Astrocyte (in vitro differentiated cells and primary cell): ENCODE measurements at regions not wholly inside any gene's neighbourhood (a gene's known extent, or its start where the extent isn't known, plus 50 kb on each side); places are given as distances from the start of the nearest gene placed in this dataset.

Experiments used
- DNase-seq: peaks from one replicate; pipeline ENCODE4 v3.0.0-alpha.2; 2010; ENCODE audit warnings: low read depth
- FAIRE-seq: peaks from 2 replicates; lab custom pipeline; 2011; peaks lifted over from hg19 to GRCh38; lab: Jason Lieb, UNC
- H2AFZ ChIP-seq: 2 replicates; pipeline ENCODE4 v1.6.0; 2012; ENCODE audit warnings: low read depth, low read length, inconsistent platforms
- H3K27ac ChIP-seq: 2 replicates; pipeline ENCODE4 v1.5.1; 2011; ENCODE audit warnings: low read depth, low read length, inconsistent platforms
- H3K27me3 ChIP-seq: 2 replicates; pipeline ENCODE4 v1.6.0; 2011; ENCODE audit warnings: low read length, inconsistent platforms; ENCODE audit not compliant: insufficient read depth
- H3K36me3 ChIP-seq: 2 replicates; pipeline ENCODE4 v1.5.1; 2011; ENCODE audit warnings: low read length, inconsistent platforms; ENCODE audit not compliant: insufficient read depth
- H3K4me1 ChIP-seq: 2 replicates; pipeline ENCODE4 v1.5.1; 2011; ENCODE audit warnings: low read length, inconsistent platforms; ENCODE audit not compliant: insufficient read depth
- H3K4me2 ChIP-seq: 2 replicates; pipeline ENCODE4 v1.6.0; 2012; ENCODE audit warnings: low read length, inconsistent platforms
- H3K4me3 ChIP-seq: 2 replicates; pipeline ENCODE4 v1.5.1; 2011; ENCODE audit warnings: low read depth, mild to moderate bottlenecking, low read length, inconsistent platforms; ENCODE audit not compliant: insufficient read depth
- H3K79me2 ChIP-seq: 2 replicates; pipeline ENCODE4 v1.6.0; 2012; ENCODE audit warnings: mild to moderate bottlenecking, low read length, inconsistent platforms; ENCODE audit not compliant: insufficient read depth
- H3K9ac ChIP-seq: 2 replicates; pipeline ENCODE4 v1.6.0; 2012; ENCODE audit warnings: mild to moderate bottlenecking, low read length, inconsistent platforms
- H3K9me3 ChIP-seq: 2 replicates; pipeline ENCODE4 v1.5.1; 2012; ENCODE audit warnings: low read depth, mild to moderate bottlenecking, low read length, inconsistent platforms; ENCODE audit not compliant: insufficient read depth
- H4K20me1 ChIP-seq: 2 replicates; pipeline ENCODE4 v1.6.0; 2012; ENCODE audit warnings: low read length, inconsistent platforms; ENCODE audit not compliant: insufficient read depth
- H3K27ac Mint-ChIP-seq: one replicate; pipeline ENCODE4 v1.8.0; 2021; ENCODE audit warnings: mild to moderate bottlenecking, mixed read lengths; ENCODE audit not compliant: unreplicated experiment
- H3K27me3 Mint-ChIP-seq: one replicate; pipeline ENCODE4 v1.8.0; 2021; ENCODE audit warnings: low read depth, mixed read lengths; ENCODE audit not compliant: unreplicated experiment
- H3K36me3 Mint-ChIP-seq: one replicate; pipeline ENCODE4 v1.8.0; 2021; ENCODE audit warnings: low read depth, mixed read lengths; ENCODE audit not compliant: unreplicated experiment
- H3K4me1 Mint-ChIP-seq: one replicate; pipeline ENCODE4 v1.8.0; 2021; ENCODE audit warnings: low read depth, mixed read lengths; ENCODE audit not compliant: unreplicated experiment
- H3K4me3 Mint-ChIP-seq: one replicate; pipeline ENCODE4 v1.8.0; 2021; ENCODE audit warnings: mild to moderate bottlenecking, moderate library complexity, mixed read lengths; ENCODE audit not compliant: unreplicated experiment
- H3K9me3 Mint-ChIP-seq: one replicate; pipeline ENCODE4 v1.8.0; 2021; ENCODE audit warnings: mild to moderate bottlenecking, mixed read lengths; ENCODE audit not compliant: unreplicated experiment
- CTCF ChIP-seq: IDR thresholded peaks from 2 replicates; pipeline ENCODE4 v1.5.1; 2011; ENCODE audit warnings: low read depth, mild to moderate bottlenecking, inconsistent platforms, low read length, moderate library complexity; ENCODE audit not compliant: insufficient read depth
- EZH2 ChIP-seq: IDR thresholded peaks from 2 replicates; pipeline ENCODE4 v1.6.1; 2012; ENCODE audit warnings: mild to moderate bottlenecking, low read length, inconsistent platforms; ENCODE audit not compliant: insufficient read depth

- peaks cover 8% of the 10 kb centered on the region for H3K27me3 Mint-ChIP-seq
- H3K36me3 Mint-ChIP-seq = no peaks in the 10 kb centered on the region
- Histone ChIP-seq H3K4me2 (no peak overlapping the region), H3K79me2 (no peaks in the 10 kb centered on the region), H3K27ac (no peak overlapping the region), H2AFZ (no peak overlapping the region), H3K27me3 (no peaks in the 10 kb centered on the region), H3K4me3 (no peak overlapping the region), H4K20me1 (no peaks in the 10 kb centered on the region), H3K9me3 (no peaks in the 10 kb centered on the region), H3K9ac (no peak overlapping the region), H3K4me1 (no peaks in the 10 kb centered on the region), H3K36me3 (no peaks in the 10 kb centered on the region)
- H3K9me3 Mint-ChIP-seq = peaks cover 14% of the 10 kb centered on the region
- no peak for DNase-seq
- FAIRE-seq = no peak
- no peak overlapping the region for H3K27ac Mint-ChIP-seq
- TF ChIP-seq EZH2 = no peak
- no peak for TF ChIP-seq CTCF
- H3K4me3 Mint-ChIP-seq = no peak overlapping the region
- no peaks in the 10 kb centered on the region for H3K4me1 Mint-ChIP-seq
Measured at GRCh38 chr16:26959416-26960009, 107.2 kb upstream of the C16orf82 start.

GRCh38 chr16:26961459-26961858 is 105.3 kb upstream of the C16orf82 start:
- Histone ChIP-seq H3K27me3 (no peaks in the 10 kb centered on the region), H3K4me3 (no peak overlapping the region), H3K9ac (no peak overlapping the region), H2AFZ (no peak overlapping the region), H3K79me2 (no peaks in the 10 kb centered on the region), H3K9me3 (no peaks in the 10 kb centered on the region), H3K27ac (no peak overlapping the region), H4K20me1 (no peaks in the 10 kb centered on the region), H3K4me2 (no peak overlapping the region), H3K4me1 (no peaks in the 10 kb centered on the region), H3K36me3 (no peaks in the 10 kb centered on the region)
- no peak for TF ChIP-seq EZH2
- TF ChIP-seq CTCF = no peak
- FAIRE-seq = no peak
- Mint-ChIP-seq H3K27ac (no peak overlapping the region), H3K4me3 (no peak overlapping the region), H3K9me3 (peaks cover 17% of the 10 kb centered on the region), H3K27me3 (peaks cover 8% of the 10 kb centered on the region), H3K36me3 (no peaks in the 10 kb centered on the region), H3K4me1 (no peaks in the 10 kb centered on the region)
- DNase-seq = no peak

GRCh38 chr16:26963109-26963508 is 103.6 kb upstream of the C16orf82 start:
- no peaks in the 10 kb centered on the region for H3K9me3 ChIP-seq
- no peak for FAIRE-seq

More at GRCh38 chr16:26963109-26963508, 103.6 kb upstream of the C16orf82 start:
- Mint-ChIP-seq H3K27me3 (peaks cover 7% of the 10 kb centered on the region), H3K9me3 (peaks cover 17% of the 10 kb centered on the region), H3K27ac (no peak overlapping the region), H3K4me1 (no peaks in the 10 kb centered on the region), H3K4me3 (no peak overlapping the region), H3K36me3 (no peaks in the 10 kb centered on the region)
- no peak for DNase-seq
- Histone ChIP-seq H3K4me1 (no peaks in the 10 kb centered on the region), H3K27ac (no peak overlapping the region), H4K20me1 (no peaks in the 10 kb centered on the region), H3K9ac (no peak overlapping the region), H3K4me2 (no peak overlapping the region), H3K36me3 (no peaks in the 10 kb centered on the region), H3K79me2 (no peaks in the 10 kb centered on the region), H2AFZ (no peak overlapping the region), H3K4me3 (no peak overlapping the region), H3K27me3 (no peaks in the 10 kb centered on the region)
- TF ChIP-seq CTCF (no peak), EZH2 (no peak)
